ENCODE measurements at regions not wholly inside any gene's neighbourhood (a gene's known extent, or its start where the extent isn't known, plus 50 kb on each side); places are given as distances from the start of the nearest gene placed in this dataset.

GRCh38 chr12:75674393-75674792 is 163.0 kb upstream of the KRR1 start:
- no peak overlapping the region for H2AFZ ChIP-seq (ENCODE audit: low read length)
- H3K4me1 ChIP-seq (ENCODE audit: insufficient read depth, low read length), result no peaks in the 10 kb centered on the region
- POLR2A ChIA-PET, result no interaction called here
- H3K27ac ChIP-seq (ENCODE audit: extremely low read length, insufficient read depth, low read length), result no peak overlapping the region
- no TSS peak for BruUV-seq (replicated peaks)
- in situ Hi-C loops (cut with HindIII; ENCODE audit: extremely low pct_ligation_motif_present, low pct_unique_long_range_greater_than_20kb), result no loop called here
- H3K9me3 ChIP-seq (ENCODE audit: low read length), result no peaks in the 10 kb centered on the region
- no peaks in the 10 kb centered on the region for H3K36me3 ChIP-seq (replicated peaks in 1 of 2; ENCODE audit: control insufficient read depth in 1 of 2, insufficient read depth in 2 of 2, low read length in 2 of 2)
- CTCF ChIA-PET (ENCODE audit: low intra/inter-chr PET ratio, low total read pairs), result no interaction called here
- ATAC-seq (no peak), FAIRE-seq (no peak), DNase-seq (ENCODE audit: low spot score) (no peak)
- H3K79me2 ChIP-seq (ENCODE audit: insufficient read depth, low read length), result no peaks in the 10 kb centered on the region
- intact Hi-C loops (cut with micrococcal nuclease; ENCODE audit: unreplicated experiment), result no loop called here
- H3K4me3 ChIP-seq (replicated peaks in 1 of 3; ENCODE audit: insufficient read depth in 1 of 3, low read depth in 2 of 3, low read length in 3 of 3), result no peak overlapping the region
- H3K9ac ChIP-seq (ENCODE audit: insufficient read depth, low read depth, low read length), result no peak overlapping the region
- H4K20me1 ChIP-seq (ENCODE audit: insufficient read depth, low read length), result no peaks in the 10 kb centered on the region
- H3K27me3 ChIP-seq (ENCODE audit: control insufficient read depth in 1 of 2, insufficient read depth in 2 of 2, low read length in 2 of 2), result no peaks in the 10 kb centered on the region
- TF ChIP-seq ZNF556 (CRISPR knock-in tag; IDR thresholded peaks at IDR 0.05; ENCODE audit: borderline replicate concordance) (no peak), ZNF790 (CRISPR knock-in tag; IDR thresholded peaks at IDR 0.05; ENCODE audit: borderline replicate concordance) (no peak), SMYD3 (CRISPR knock-in tag; IDR thresholded peaks at IDR 0.05) (no peak), ZNF879 (CRISPR knock-in tag; IDR thresholded peaks at IDR 0.05) (no peak), ZNF235 (CRISPR knock-in tag; IDR thresholded peaks at IDR 0.05; ENCODE audit: borderline replicate concordance) (no peak), WIZ (CRISPR knock-in tag; IDR thresholded peaks at IDR 0.05) (no peak), IRF9 (CRISPR knock-in tag; IDR thresholded peaks at IDR 0.05; ENCODE audit: borderline replicate concordance) (no peak), ZNF282 (IDR thresholded peaks at IDR 0.05; ENCODE audit: partially characterized antibody) (no peak), ZBTB14 (CRISPR knock-in tag; IDR thresholded peaks at IDR 0.05) (no peak), ZNF136 (CRISPR knock-in tag; IDR thresholded peaks at IDR 0.05; ENCODE audit: low read depth) (no peak), ARID3A (IDR thresholded peaks at IDR 0.05; ENCODE audit: low read depth, low read length) (no peak), KDM5A (IDR thresholded peaks at IDR 0.05; ENCODE audit: borderline replicate concordance, low read length) (no peak), ZNF546 (CRISPR knock-in tag; conservative IDR thresholded peaks at IDR 0.05) (no peak), TRIM22 (IDR thresholded peaks at IDR 0.05) (no peak), ZSCAN12 (CRISPR knock-in tag; IDR thresholded peaks at IDR 0.05) (no peak), HINFP (CRISPR knock-in tag; IDR thresholded peaks at IDR 0.05; ENCODE audit: low read depth) (no peak)
- no peak overlapping the region for H3K4me2 ChIP-seq (ENCODE audit: low read depth, low read length)
- WGBS (ENCODE audit: low lambda C conversion rate), result 92% methylated on average over 2 of the region's 2 CpGs
